ENCODE measurements at regions not wholly inside any gene's neighbourhood (a gene's known extent, or its start where the extent isn't known, plus 50 kb on each side); places are given as distances from the start of the nearest gene placed in this dataset.

DNA sequence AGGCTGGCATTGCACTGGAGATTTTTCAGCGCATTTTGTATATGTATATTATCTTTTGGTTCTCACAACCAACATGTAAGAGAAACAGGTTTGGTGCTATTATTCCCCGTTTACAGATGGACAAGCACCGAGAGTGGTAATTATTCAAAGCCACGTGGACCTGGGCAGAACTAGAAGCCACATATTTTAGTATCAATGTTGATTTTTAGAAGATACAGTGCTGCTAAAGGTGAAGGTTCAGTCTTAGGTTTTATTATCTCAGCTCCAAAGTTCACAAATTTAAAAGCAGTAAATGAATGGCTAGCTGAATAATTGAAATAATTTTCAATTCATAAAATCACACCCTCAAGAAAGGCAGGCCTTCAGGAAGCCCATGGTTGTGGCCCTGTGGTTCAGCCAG is 400.6 kb upstream of the ID2 start:
- DNase-seq: no peak

GRCh38 chr2:8281950-8282857 is 399.7 kb upstream of the ID2 start:
- DNase-seq: no peak

DNA sequence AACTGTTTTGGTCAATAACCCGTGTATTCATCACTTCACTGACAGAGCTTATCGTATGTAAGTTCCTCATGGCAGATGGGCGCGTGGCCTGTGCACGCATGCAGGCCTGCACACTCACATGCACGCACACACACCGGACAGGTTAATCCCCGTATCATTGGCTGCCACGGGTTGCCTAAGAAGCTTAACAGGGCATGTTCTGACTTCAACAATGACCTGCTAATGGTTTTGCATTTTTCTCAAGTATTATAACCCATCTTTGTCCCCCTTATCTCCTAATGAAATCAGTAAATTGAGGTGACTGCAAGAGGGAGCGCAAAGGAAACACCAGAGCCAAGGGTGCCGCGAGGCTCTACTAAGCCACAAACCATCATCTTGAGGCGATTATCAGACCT is 399.0 kb upstream of the ID2 start:
- DNase-seq: no peak

- DNase-seq: peak; percentile 5
These were observed 396.8 kb upstream of the ID2 start for GRCh38 chr2:8285081-8285480.

GRCh38 chr2:8285898-8286297 is 396.0 kb upstream of the ID2 start:
- no peak for DNase-seq

GRCh38 chr2:8288206-8288605 is 393.6 kb upstream of the ID2 start:
- no peak for DNase-seq

DNA sequence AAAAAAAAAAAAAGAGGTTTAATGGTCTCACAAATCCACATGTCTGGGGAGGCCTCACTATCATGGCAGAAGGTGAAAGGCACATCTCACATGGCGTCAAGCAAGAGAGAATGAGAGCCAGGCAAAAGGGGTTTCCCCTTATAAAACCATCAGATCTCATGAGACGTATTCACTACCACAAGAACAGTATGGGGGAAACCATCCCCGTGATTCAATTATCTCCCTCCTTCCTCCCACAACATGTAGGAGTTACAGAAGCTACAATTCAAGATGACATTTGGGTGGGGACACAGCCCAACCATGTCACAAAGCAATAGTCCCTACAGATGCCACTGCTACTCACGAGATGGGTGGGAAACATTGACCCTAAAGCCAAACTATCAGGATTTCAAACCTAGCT is 392.7 kb upstream of the ID2 start:
- DNase-seq: no peak

- DNase-seq: no peak
These were observed 391.0 kb upstream of the ID2 start for GRCh38 chr2:8290771-8291352.

GRCh38 chr2:8296306-8296705 is 385.6 kb upstream of the ID2 start:
- no peak for DNase-seq

DNA sequence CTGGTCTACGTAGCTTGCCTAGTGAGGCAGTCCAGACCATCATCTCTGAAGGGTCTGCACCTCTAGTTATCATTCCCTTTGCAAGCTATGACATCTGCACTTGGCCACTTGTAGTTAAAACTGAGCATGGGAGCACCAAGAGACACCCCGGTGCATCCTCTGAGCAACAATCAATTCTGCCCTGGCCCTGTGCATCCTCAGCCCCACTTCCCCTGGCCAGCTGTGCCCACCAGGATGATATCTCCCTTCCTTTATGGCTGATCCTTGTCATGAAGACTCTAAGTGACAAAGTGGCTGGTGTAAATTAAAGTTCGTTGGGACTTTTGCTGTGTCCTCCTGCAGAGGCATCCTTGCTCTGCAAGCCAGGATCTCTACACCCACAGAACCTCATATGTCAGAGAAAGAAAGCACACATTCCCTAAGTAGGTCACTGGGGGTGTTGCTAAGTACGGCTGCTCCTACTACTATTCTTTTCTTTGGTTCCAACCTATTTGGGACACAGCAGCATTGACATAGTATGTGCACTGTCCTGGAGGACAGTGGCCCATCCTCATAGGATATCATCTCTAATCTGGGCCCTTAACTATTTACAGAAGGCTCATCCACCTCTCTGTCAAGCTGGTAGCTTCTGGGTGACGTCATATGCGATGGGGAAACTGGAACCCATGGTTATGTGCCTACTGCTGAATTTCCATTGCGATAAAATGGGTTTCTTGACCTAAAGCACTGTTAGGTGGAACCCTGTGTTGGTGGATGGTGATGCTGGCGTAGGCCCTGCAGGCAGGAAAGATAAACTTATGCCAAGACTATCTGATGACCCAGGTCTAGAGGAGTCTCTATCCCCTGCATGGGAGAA is 384.3 kb upstream of the ID2 start:
- DNase-seq: no peak

DNA sequence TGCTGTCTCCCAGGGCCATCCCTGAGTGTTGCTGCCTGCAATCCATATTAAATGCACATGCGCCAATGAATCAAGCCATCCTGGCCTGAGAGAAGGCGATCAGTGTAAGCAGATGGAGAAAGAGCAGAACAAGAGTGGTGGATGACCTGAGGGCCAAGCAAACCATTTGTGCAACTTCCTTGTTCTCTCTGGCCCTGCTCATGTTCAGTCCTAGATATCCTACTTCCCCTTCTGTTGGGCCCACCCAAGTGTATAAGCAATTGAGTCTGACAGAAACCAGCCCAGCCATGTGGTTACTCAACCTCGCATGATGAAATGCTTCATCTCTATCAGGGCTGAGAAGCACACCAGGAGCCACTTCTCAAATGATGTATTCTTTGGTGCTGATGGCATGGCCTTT is 383.1 kb upstream of the ID2 start:
- DNase-seq: no peak

DNA sequence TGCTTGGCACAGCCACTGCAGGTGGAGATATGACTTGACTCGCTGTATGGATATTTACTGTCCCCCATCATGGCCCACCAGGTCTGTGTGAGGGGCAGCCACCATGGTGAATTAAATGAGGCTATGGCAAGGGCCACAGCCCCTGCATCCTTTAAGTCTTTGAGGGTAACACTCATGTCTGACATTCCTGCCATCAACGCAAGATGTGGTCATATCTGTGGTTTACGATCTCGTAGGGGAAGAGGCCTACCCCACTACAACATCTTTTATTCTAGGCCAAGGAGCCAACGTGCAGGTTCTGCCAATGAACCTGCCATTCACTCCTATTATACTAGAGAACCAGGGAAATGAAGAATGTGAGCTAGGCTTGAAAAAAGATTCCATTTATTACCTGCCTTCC is 381.6 kb upstream of the ID2 start:
- no peak for DNase-seq

DNA sequence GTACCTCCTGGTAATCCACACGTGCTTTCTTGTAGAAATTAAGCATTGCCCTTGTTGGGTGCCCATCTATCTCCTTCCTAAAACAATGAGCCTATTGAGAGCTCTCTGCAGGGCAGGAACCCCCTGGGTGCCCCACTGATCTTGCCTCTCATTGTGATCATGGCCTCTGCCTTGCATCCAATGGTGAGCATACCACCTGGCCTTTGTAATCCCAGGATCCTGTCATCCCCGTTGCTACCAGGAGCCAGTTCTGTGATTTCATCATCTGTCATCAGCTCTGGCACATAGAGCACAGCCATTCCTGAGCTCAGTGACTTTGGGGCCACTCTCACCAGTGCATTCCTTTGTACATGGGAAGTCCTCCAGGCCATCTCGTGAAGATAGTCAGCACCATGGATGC is 381.0 kb upstream of the ID2 start:
- no peak for DNase-seq

DNA sequence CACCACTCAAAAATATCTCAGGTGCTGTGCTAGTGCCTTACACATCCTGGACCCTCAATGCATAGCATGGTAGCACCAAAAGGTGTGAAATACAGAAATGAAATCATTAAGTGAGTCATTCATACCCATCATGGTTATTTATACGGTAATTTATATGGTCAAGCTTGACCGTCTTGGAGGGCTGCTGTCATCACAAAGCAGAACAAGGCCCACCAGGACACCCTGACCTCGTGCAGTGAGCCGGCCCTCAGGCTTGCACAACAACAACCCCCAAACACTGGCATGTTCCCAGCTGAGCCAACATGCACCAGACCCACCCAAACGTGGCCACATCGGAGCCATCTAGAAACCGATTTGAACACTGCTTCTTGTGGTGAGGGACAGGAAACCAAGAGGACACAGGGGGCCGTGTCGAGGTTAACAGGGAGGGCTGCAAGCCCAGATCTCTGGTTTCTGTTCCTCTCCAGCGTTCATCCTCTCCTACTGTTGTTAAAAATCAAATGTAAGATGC is 378.5 kb upstream of the ID2 start:
- DNase-seq: no peak

DNA sequence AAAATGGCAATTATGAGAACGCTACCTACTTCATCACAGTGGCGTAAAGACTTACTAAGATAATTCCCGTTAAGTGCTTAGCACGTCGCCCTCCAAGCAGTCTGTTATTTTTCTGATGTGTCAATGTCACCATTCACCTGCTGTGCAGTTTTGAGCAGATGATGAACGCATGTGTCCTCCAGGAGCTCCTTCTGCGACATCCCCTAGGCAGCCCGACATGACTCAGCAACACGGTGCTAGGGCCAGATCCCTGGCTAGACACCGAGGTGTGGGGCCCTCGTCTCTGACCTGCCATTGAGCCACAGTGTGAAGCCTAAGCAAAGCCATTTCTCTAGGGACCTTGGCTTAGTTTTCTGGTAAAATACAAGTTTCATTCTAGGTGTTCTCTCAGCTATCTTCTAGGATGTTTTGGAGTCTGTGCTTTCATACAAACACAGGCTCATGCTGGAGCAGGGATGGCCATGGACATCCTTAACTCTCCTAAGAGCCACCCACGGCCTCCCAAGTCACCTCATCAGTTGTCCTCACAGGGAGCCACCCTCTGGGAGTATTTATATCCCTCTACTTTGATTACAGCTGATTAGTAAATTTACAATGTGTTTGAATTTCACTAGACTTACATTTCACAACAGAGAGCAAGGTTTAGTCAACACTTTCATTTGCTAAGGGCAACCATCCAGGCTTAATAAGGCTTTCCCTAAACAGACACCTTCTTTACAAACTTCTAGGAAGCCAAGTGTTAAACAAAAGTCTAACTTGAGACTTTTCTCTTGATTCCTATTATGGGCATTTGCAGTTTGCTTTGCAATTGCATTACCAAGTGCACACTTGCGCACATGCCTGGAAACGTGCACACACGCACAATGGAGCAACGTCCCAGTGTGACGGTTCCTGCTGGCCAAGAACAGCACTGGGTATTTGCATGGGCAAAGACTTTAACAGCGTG is 376.8 kb upstream of the ID2 start:
- DNase-seq: no peak

DNA sequence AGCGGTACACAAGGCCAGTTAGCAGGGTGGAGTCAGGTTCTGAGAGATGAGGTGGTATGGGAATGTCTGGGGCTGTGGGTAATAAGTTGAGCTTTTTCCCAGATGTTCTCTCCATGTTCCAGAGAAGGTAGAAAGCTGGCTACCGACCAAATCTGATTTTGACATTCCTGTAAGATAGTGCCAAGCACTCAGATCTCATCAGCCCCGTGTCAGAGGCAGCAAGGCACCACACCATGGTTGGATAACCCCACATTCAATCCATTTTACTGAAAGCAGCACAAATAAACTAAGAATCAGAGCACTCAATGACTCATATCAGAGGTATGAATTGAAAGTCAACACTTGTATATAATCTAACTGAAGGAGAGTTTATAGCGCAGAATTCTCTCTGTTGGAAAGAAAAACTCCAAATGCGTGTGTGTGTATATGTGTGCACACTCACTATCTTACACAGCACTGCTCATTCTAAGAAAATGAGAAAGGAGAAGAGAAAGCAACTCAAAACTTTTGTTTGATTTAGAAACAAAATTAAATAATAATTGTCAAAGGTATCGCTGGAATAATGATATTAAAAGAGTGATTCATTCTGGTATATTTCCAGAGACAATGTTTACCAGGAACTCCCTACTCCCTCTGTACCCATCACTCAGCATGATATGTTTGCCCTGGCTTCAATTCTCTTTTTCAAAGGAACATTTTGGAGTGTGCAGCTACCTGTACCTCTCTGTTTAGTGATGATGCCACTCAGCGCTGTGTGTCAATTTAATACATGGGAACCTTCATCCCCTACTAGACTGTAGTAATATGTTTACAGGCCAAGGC is 375.1 kb upstream of the ID2 start:
- peak; percentile 66 for DNase-seq

- DNase-seq: no peak
These were observed 374.2 kb upstream of the ID2 start for GRCh38 chr2:8307606-8308180.

DNA sequence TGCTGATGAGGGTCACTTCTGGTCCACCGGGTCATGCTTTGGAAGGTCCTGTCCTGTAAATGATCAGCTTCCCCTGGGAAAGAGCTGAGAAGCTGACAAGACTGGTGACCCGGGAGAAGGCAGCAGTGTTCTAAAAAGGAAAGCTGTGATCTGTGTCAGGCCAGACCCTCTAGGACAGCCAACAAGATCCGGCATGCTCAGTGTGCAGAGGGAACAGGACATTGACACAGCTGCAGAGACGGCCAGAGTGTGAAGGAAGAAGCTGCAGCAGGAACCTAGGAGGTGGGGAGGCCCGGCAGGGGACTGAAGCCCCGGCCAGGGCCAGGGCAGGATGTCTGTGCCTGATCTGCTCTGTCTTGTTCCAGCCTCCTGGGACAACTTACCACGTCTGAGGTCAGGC is 372.7 kb upstream of the ID2 start:
- DNase-seq: no peak

- DNase-seq: no peak
These were observed 371.1 kb upstream of the ID2 start for GRCh38 chr2:8310557-8311455.

GRCh38 chr2:8312221-8312620 is 369.6 kb upstream of the ID2 start:
- no peak for DNase-seq

Measured in DMS53 (cell line).